SH-SY5Y (cell line): ENCODE measurements at regions not wholly inside any gene's neighbourhood (a gene's known extent, or its start where the extent isn't known, plus 50 kb on each side); places are given as distances from the start of the nearest gene placed in this dataset.

Source experiments
- GATA2 ChIP-seq: IDR thresholded peaks from 2 replicates; pipeline ENCODE4 v1.6.1; 2011; ENCODE audit warnings: mild to moderate bottlenecking, low read depth, low read length
- GATA3 ChIP-seq: IDR thresholded peaks from 2 replicates; pipeline ENCODE4 v1.6.1; 2011; ENCODE audit warnings: low read depth, mild to moderate bottlenecking, low read length, moderate library complexity

GRCh38 chr6:165206798-165207197, 102.6 kb downstream of the C6orf118 start:
- TF ChIP-seq GATA2 (no peak), GATA3 (no peak)
